GM12878 (cell line): ENCODE measurements at regions not wholly inside any gene's neighbourhood (a gene's known extent, or its start where the extent isn't known, plus 50 kb on each side); places are given as distances from the start of the nearest gene placed in this dataset.

Experiments
- ATAC-seq: fragments of 200-7000 bp; cut with Tn5 transposase; 3 replicates; pipeline ENCODE4 v1.9.1; 2020; ENCODE audit warnings: mild to moderate bottlenecking, moderate library complexity
- BruUV-seq: library from RNA; stranded (reverse); fragments of 400-500 nt; replicated peaks from 2 replicates; lab custom pipeline; 2021; lab: Mats Ljungman, UMichigan
- CTCF ChIA-PET: fragments of 300-600 bp; sonication (Branson Sonifier 250); formaldehyde crosslinking; extraction: SDS; loops from one replicate; lab custom pipeline; 2021; ENCODE audit warnings: inconsistent platforms; lab: Yijun Ruan, JAX
- POLR2A ChIA-PET: fragments of 350-600 bp; formaldehyde crosslinking; extraction: SDS; loops from one replicate; lab custom pipeline; 2021; ENCODE audit warnings: inconsistent platforms; lab: Charles Lee
- RAD21 ChIA-PET: fragments of 300-600 bp; sonication (Branson Sonifier 250); formaldehyde crosslinking; loops from one replicate; lab custom pipeline; 2023; ENCODE audit warnings: antibody characterized with exemption; ENCODE audit not compliant: unreplicated experiment; lab: Charles Lee
- SMC1A ChIA-PET: fragments of 300-600 bp; sonication (Branson Sonifier 250); formaldehyde crosslinking; loops from one replicate; lab custom pipeline; 2023; ENCODE audit not compliant: unreplicated experiment, uncharacterized antibody; lab: Charles Lee
- DNase-seq: peaks from one replicate; pipeline ENCODE4 v3.0.0-alpha.2; 2011; ENCODE audit warnings: low read depth, low spot score
- FAIRE-seq: peaks from 3 replicates; lab custom pipeline; 2011; peaks lifted over from hg19 to GRCh38; lab: Jason Lieb, UNC
- H2AFZ ChIP-seq: 2 replicates; pipeline ENCODE4 v1.6.0; 2011; ENCODE audit warnings: low read depth, low read length, control low read depth; ENCODE audit not compliant: control insufficient read depth
- H3K27ac ChIP-seq: 2 replicates; pipeline ENCODE4 v1.5.1; 2011; ENCODE audit warnings: control low read depth; ENCODE audit not compliant: control insufficient read depth, insufficient read depth
- H3K27me3 ChIP-seq, 2 experiments: replicated peaks in 1 of 2; 2 replicates each; pipeline versions ENCODE4 v1.6.0 to v1.6.1; 2011; ENCODE audit warnings: low read length in 1 of 2; ENCODE audit not compliant: control insufficient read depth in 2 of 2, insufficient read depth in 2 of 2
- H3K36me3 ChIP-seq, 2 experiments: 2 replicates each; pipeline ENCODE4 v1.5.1; 2011; ENCODE audit warnings: low read length in 1 of 2; ENCODE audit not compliant: control insufficient read depth in 2 of 2, insufficient read depth in 2 of 2
- H3K4me1 ChIP-seq: 2 replicates; pipeline ENCODE4 v1.6.1; 2011; ENCODE audit warnings: mild to moderate bottlenecking, low read length, moderate library complexity, mixed read lengths; ENCODE audit not compliant: control insufficient read depth, insufficient read depth
- H3K4me2 ChIP-seq: 2 replicates; pipeline ENCODE4 v1.6.0; 2011; ENCODE audit warnings: control low read depth; ENCODE audit not compliant: control insufficient read depth, insufficient read depth
- H3K4me3 ChIP-seq: fragments of 200-600 bp; sonication (generic); 2 replicates; pipeline ENCODE4 v1.5.1; 2016
- H3K79me2 ChIP-seq: 2 replicates; pipeline ENCODE4 v1.6.0; 2011; ENCODE audit warnings: low read length; ENCODE audit not compliant: control insufficient read depth, insufficient read depth
- H3K9ac ChIP-seq: 2 replicates; pipeline ENCODE4 v1.8.0; 2011; ENCODE audit warnings: low read length, control low read depth, mixed read lengths; ENCODE audit not compliant: control insufficient read depth, insufficient read depth
- H3K9me3 ChIP-seq: replicated peaks from 3 replicates; pipeline ENCODE4 v1.5.1; 2011; ENCODE audit warnings: mild to moderate bottlenecking, low read length; ENCODE audit not compliant: control insufficient read depth, insufficient read depth
- H4K20me1 ChIP-seq: 2 replicates; pipeline ENCODE4 v1.6.0; 2011; ENCODE audit not compliant: control insufficient read depth, insufficient read depth
- ETV6 ChIP-seq, 2 experiments: fragments of 450-650 bp in 1 of 2; IDR thresholded peaks in 1 of 2; conservative IDR thresholded peaks in 1 of 2; 2 replicates each; pipeline ENCODE4 v1.6.1; 2014; ENCODE audit warnings: antibody characterized with exemption in 1 of 2, borderline replicate concordance in 1 of 2, low read depth in 1 of 2, mild to moderate bottlenecking in 1 of 2, moderate library complexity in 1 of 2
- LARP7 ChIP-seq: fragments of 450-650 bp; IDR thresholded peaks from 2 replicates; pipeline ENCODE4 v1.6.1; 2017; ENCODE audit warnings: mild to moderate bottlenecking
- MEF2B ChIP-seq: fragments of 450-650 bp; IDR thresholded peaks from 2 replicates; pipeline ENCODE4 v1.6.1; 2018; ENCODE audit warnings: mild to moderate bottlenecking, moderate library complexity; ENCODE audit not compliant: partially characterized antibody, poor library complexity, severe bottlenecking
- MXI1 ChIP-seq: fragments of 150-350 bp; IDR thresholded peaks from 2 replicates; pipeline ENCODE4 v1.6.1; 2011; ENCODE audit warnings: low read depth, mild to moderate bottlenecking, inconsistent platforms, low read length, improper control_type of control experiment
- NFIC ChIP-seq: IDR thresholded peaks from 2 replicates; pipeline ENCODE4 v1.6.1; 2012; ENCODE audit warnings: low read depth, mild to moderate bottlenecking, inconsistent platforms, low read length, moderate library complexity
- NFXL1 ChIP-seq: fragments of 450-650 bp; IDR thresholded peaks from 2 replicates; pipeline ENCODE4 v1.6.1; 2017; ENCODE audit warnings: antibody characterized with exemption, mild to moderate bottlenecking, borderline replicate concordance
- RBBP5 ChIP-seq: fragments of 200-600 bp; sonication (generic); conservative IDR thresholded peaks from 2 replicates; pipeline ENCODE4 v1.6.1; 2016
- SIN3A ChIP-seq: IDR thresholded peaks from 2 replicates; pipeline ENCODE4 v1.6.1; 2012; ENCODE audit warnings: low read depth, low read length, improper control_type of control experiment
- SMARCA5 ChIP-seq: fragments of 450-650 bp; IDR thresholded peaks from 2 replicates; pipeline ENCODE4 v1.6.1; 2017; ENCODE audit warnings: mild to moderate bottlenecking
- YY1 ChIP-seq: IDR thresholded peaks from 2 replicates; pipeline ENCODE4 v1.6.1; 2011; ENCODE audit warnings: low read depth, mild to moderate bottlenecking, low read length
- ZNF274 ChIP-seq: IDR thresholded peaks from one replicate; pipeline ENCODE4 v1.8.0; 2011; ENCODE audit not compliant: insufficient read length, insufficient read depth
- WGBS: methylation state at CpG from one replicate; pipeline ENCODE4 v1.1.6; 2016; ENCODE audit warnings: low lambda C conversion rate; ENCODE audit not compliant: insufficient replicate concordance, insufficient coverage; ENCODE audit errors: missing lambda C conversion rate; 5-methylcytosine and 5-hydroxymethylcytosine counted together
- in situ Hi-C: fragments of 300-500 bp; cut with MboI; formaldehyde crosslinking; loops from 9 replicates; pipeline ENCODE4 v1.14.3; 2018; ENCODE audit warnings: mixed read lengths
- intact Hi-C: fragments of 100-400 bp; cut with micrococcal nuclease; formaldehyde crosslinking; loops from one replicate; pipeline ENCODE4 v1.14.2; 2022; ENCODE audit not compliant: unreplicated experiment
- TF ChIP-seq, protein P1 (sequence below): IDR thresholded peaks from 2 replicates; pipeline ENCODE4 v1.6.1; 2011; ENCODE audit warnings: low read depth, mild to moderate bottlenecking, low read length, moderate library complexity, borderline replicate concordance; ENCODE audit errors: extremely low read depth
- TF ChIP-seq, protein P2 (sequence below): fragments of 450-650 bp; formaldehyde crosslinking; IDR thresholded peaks from 2 replicates; pipeline ENCODE4 v1.4.0; 2022; ENCODE audit warnings: mild to moderate bottlenecking, moderate library complexity
- TF ChIP-seq, protein P3 (sequence below): fragments of 450-650 bp; IDR thresholded peaks from 2 replicates; pipeline ENCODE4 v1.6.1; 2017; ENCODE audit warnings: low read depth, mild to moderate bottlenecking, moderate library complexity

DNA sequence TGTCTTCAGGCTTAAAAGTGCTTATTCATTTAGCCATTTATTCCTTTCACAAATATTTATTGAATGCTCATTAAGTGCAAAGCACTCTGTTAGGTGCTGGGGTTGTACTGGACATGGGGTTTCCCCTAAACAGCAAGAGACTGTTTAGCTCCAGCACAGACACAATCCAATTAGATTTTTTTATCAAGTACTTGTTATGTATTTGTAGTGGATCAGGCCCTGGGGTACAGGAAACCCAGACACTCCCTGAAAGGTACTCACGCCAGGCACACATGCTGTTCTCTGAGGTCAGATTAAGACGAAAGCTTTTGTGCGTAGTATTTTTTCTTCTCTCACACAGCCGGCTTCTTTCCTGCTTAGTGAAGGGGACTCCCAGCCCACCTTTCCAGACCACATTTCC lies 218.1 kb upstream of the PLET1 start:
- DNase-seq (no peak), ATAC-seq (no peak), FAIRE-seq (no peak)
- ChIA-PET CTCF (no interaction called here), SMC1A (no interaction called here), POLR2A (no interaction called here), RAD21 (no interaction called here)
- no peak overlapping the region for H2AFZ ChIP-seq
- 91% methylated on average over 4 of the region's 4 CpGs for WGBS
- no TSS peak for BruUV-seq
- H3K9me3 ChIP-seq, result no peaks in the 10 kb centered on the region; the same call in 2 of the 3 replicates
- H3K27me3 ChIP-seq, result no peaks in the 10 kb centered on the region; a peak in 3 of 4 replicates
- intact Hi-C loops, result no loop called here
- no peak overlapping the region for H3K27ac ChIP-seq
- H3K4me3 ChIP-seq, result no peak overlapping the region
- in situ Hi-C loops, result no loop called here
- H3K4me1 ChIP-seq, result no peaks in the 10 kb centered on the region
- H4K20me1 ChIP-seq, result no peaks in the 10 kb centered on the region
- H3K4me2 ChIP-seq, result no peak overlapping the region
- H3K79me2 ChIP-seq, result no peaks in the 10 kb centered on the region
- no peak overlapping the region for H3K9ac ChIP-seq
- TF ChIP-seq, protein P1, sequence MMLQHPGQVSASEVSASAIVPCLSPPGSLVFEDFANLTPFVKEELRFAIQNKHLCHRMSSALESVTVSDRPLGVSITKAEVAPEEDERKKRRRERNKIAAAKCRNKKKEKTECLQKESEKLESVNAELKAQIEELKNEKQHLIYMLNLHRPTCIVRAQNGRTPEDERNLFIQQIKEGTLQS, result no peak
- no peak for TF ChIP-seq YY1
- no peak for TF ChIP-seq ZNF274
- TF ChIP-seq MEF2B, result no peak
- no peak for TF ChIP-seq SMARCA5
- no peak for TF ChIP-seq MXI1
- H3K36me3 ChIP-seq, result no peaks in the 10 kb centered on the region

DNA sequence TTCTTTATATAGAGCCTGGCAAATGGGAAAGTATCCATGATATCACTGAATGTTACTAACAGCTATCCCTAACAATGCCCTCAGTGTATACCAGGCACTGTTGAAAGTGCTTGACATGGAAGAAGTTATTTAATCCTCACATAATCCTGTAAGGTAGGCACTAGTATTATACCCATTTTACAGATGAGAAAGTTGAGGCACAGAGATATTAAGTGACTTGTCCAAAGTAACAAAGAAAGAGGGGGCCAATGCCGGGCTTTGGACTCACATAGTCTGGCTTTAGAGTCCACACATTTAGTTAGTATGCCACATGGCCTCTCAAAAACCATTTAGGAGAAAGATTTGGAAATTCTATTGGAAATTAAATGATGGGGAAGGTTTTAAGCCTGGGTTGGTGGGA lies 220.8 kb upstream of the PLET1 start:
- POLR2A ChIA-PET, result no interaction called here
- 0% methylated on average over 1 of the region's 1 CpG for WGBS
- TF ChIP-seq, protein P2, sequence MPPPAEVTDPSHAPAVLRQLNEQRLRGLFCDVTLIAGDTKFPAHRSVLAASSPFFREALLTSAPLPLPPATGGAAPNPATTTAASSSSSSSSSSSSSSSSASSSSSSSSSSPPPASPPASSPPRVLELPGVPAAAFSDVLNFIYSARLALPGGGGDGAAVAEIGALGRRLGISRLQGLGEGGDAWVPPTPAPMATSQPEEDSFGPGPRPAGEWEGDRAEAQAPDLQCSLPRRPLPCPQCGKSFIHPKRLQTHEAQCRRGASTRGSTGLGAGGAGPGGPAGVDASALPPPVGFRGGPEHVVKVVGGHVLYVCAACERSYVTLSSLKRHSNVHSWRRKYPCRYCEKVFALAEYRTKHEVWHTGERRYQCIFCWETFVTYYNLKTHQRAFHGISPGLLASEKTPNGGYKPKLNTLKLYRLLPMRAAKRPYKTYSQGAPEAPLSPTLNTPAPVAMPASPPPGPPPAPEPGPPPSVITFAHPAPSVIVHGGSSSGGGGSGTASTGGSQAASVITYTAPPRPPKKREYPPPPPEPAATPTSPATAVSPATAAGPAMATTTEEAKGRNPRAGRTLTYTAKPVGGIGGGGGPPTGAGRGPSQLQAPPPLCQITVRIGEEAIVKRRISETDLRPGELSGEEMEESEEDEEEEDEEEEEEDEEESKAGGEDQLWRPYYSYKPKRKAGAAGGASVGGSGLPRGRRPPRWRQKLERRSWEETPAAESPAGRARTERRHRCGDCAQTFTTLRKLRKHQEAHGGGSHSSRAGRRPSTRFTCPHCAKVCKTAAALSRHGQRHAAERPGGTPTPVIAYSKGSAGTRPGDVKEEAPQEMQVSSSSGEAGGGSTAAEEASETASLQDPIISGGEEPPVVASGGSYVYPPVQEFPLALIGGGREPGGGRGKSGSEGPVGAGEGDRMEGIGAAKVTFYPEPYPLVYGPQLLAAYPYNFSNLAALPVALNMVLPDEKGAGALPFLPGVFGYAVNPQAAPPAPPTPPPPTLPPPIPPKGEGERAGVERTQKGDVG (CRISPR knock-in tag), result no peak
- TF ChIP-seq LARP7, result no peak
- no peak for TF ChIP-seq ETV6 (conservative IDR thresholded peaks at IDR 0.05 in 1 of 2, IDR thresholded peaks at IDR 0.05 in 1 of 2; ENCODE audit: borderline replicate concordance in 1 of 2, low read depth in 1 of 2)
- TF ChIP-seq SIN3A, result no peak
- no peak for TF ChIP-seq RBBP5
- TF ChIP-seq NFIC, result no peak
- TF ChIP-seq, protein P3, sequence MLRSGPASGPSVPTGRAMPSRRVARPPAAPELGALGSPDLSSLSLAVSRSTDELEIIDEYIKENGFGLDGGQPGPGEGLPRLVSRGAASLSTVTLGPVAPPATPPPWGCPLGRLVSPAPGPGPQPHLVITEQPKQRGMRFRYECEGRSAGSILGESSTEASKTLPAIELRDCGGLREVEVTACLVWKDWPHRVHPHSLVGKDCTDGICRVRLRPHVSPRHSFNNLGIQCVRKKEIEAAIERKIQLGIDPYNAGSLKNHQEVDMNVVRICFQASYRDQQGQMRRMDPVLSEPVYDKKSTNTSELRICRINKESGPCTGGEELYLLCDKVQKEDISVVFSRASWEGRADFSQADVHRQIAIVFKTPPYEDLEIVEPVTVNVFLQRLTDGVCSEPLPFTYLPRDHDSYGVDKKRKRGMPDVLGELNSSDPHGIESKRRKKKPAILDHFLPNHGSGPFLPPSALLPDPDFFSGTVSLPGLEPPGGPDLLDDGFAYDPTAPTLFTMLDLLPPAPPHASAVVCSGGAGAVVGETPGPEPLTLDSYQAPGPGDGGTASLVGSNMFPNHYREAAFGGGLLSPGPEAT, result no peak
- no peak for TF ChIP-seq NFXL1

More for the DNA sequence above, 220.8 kb upstream of the PLET1 start:
- FAIRE-seq (no peak), ATAC-seq (no peak), DNase-seq (no peak)
- BruUV-seq, result no TSS peak
- ChIA-PET RAD21 (no interaction called here), CTCF (no interaction called here), SMC1A (no interaction called here)
- no peaks in the 10 kb centered on the region for H3K4me1 ChIP-seq
- H4K20me1 ChIP-seq, result no peaks in the 10 kb centered on the region
- H3K4me2 ChIP-seq, result no peak overlapping the region
- no peak overlapping the region for H2AFZ ChIP-seq
- no peaks in the 10 kb centered on the region; the same call in 2 of the 3 replicates for H3K9me3 ChIP-seq
- no peaks in the 10 kb centered on the region for H3K27me3 ChIP-seq
- no peak overlapping the region for H3K9ac ChIP-seq
- H3K79me2 ChIP-seq, result no peaks in the 10 kb centered on the region
- no peak overlapping the region for H3K4me3 ChIP-seq
- in situ Hi-C loops, result no loop called here
- intact Hi-C loops, result no loop called here
- H3K27ac ChIP-seq, result no peak overlapping the region
- no peaks in the 10 kb centered on the region for H3K36me3 ChIP-seq
